Dermis blood vessel endothelial cell (primary cell): ENCODE measurements at regions not wholly inside any gene's neighbourhood (a gene's known extent, or its start where the extent isn't known, plus 50 kb on each side); places are given as distances from the start of the nearest gene placed in this dataset.
"Not testable (repeated sequence)": the region's sequence is repeated elsewhere in the genome, so short reads cannot be mapped to it uniquely, and the experiment has no call there.

Source experiments
- DNase-seq: peaks from one replicate; pipeline ENCODE4 v3.0.0; 2010

GRCh38 chr2:393711-394696, 106.1 kb upstream of the ALKAL2 start:
- DNase-seq, result no peak

GRCh38 chr2:392926-393280, 105.0 kb upstream of the ALKAL2 start:
- DNase-seq, result no peak

- no peak for DNase-seq
These were observed 104.5 kb upstream of the ALKAL2 start for GRCh38 chr2:392181-392925.

GRCh38 chr2:391696-392095, 103.8 kb upstream of the ALKAL2 start:
- DNase-seq, result no peak

GRCh38 chr2:390959-391358, 103.1 kb upstream of the ALKAL2 start:
- DNase-seq, result no peak

- DNase-seq, result not testable (repeated sequence)
These were observed 102.1 kb upstream of the ALKAL2 start for GRCh38 chr2:389985-390384.

- not testable (repeated sequence) for DNase-seq
These were observed 100.9 kb upstream of the ALKAL2 start for GRCh38 chr2:388752-389151.

GRCh38 chr2:387980-388421, 100.1 kb upstream of the ALKAL2 start:
- no peak for DNase-seq

GRCh38 chr2:386406-387103, 98.7 kb upstream of the ALKAL2 start:
- DNase-seq, result no peak

- DNase-seq, result no peak
These were observed 97.9 kb upstream of the ALKAL2 start for GRCh38 chr2:385785-386184.

GRCh38 chr2:385061-385460, 97.2 kb upstream of the ALKAL2 start:
- no peak for DNase-seq

GRCh38 chr2:383888-384287, 96.0 kb upstream of the ALKAL2 start:
- no peak for DNase-seq

- no peak for DNase-seq
These were observed 95.3 kb upstream of the ALKAL2 start for GRCh38 chr2:383178-383577.

- DNase-seq, result no peak
These were observed 94.8 kb upstream of the ALKAL2 start for GRCh38 chr2:382728-383022.

- DNase-seq, result no peak
These were observed 94.2 kb upstream of the ALKAL2 start for GRCh38 chr2:381941-382727.

- no peak for DNase-seq
These were observed 93.3 kb upstream of the ALKAL2 start for GRCh38 chr2:381181-381580.

- no peak for DNase-seq
These were observed 92.9 kb upstream of the ALKAL2 start for GRCh38 chr2:380772-381171.

- no peak for DNase-seq
These were observed 92.3 kb upstream of the ALKAL2 start for GRCh38 chr2:380221-380620.

- DNase-seq, result no peak
These were observed 91.9 kb upstream of the ALKAL2 start for GRCh38 chr2:379778-380177.

- DNase-seq, result no peak
These were observed 90.5 kb upstream of the ALKAL2 start for GRCh38 chr2:378364-378763.

GRCh38 chr2:377414-377813, 89.5 kb upstream of the ALKAL2 start:
- DNase-seq, result no peak

GRCh38 chr2:375956-376307, 88.0 kb upstream of the ALKAL2 start:
- no peak for DNase-seq
